ENCODE measurements at regions not wholly inside any gene's neighbourhood (a gene's known extent, or its start where the extent isn't known, plus 50 kb on each side); places are given as distances from the start of the nearest gene placed in this dataset.
"Not testable (repeated sequence)": the region's sequence is repeated elsewhere in the genome, so short reads cannot be mapped to it uniquely, and the experiment has no call there.

GRCh38 chr12:83386527-83387264 is 700.0 kb downstream of the TMTC2 start:
- DNase-seq (ENCODE audit: low read depth, low spot score), result no peak

DNA sequence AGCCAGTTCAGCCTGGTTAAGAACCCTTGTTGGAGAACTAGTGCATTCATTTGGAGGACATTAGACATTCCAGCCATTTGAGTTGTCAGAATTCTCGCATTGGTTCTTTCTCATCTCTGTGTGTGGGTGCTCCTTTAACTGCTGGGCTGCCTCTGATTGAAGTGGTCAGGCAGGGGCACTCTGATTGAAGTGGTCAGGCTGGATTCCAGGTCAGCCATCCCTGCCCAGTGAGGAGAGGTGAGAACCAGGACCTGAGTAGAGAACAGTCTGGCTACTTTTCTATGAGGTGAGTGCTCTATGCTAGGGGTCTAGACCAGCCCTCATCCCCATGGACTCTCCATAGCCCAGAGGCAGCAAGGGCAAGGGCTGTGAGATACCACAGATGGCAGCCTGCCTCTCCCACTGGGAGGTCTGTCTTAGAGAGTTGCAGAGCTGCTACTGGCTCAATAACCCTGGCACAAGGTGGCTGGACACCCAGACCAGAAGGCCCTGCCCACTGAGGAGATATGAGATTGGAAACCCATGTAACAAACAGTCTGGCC is 691.6 kb downstream of the TMTC2 start:
- no peak for DNase-seq (ENCODE audit: low read depth, low spot score)

DNA sequence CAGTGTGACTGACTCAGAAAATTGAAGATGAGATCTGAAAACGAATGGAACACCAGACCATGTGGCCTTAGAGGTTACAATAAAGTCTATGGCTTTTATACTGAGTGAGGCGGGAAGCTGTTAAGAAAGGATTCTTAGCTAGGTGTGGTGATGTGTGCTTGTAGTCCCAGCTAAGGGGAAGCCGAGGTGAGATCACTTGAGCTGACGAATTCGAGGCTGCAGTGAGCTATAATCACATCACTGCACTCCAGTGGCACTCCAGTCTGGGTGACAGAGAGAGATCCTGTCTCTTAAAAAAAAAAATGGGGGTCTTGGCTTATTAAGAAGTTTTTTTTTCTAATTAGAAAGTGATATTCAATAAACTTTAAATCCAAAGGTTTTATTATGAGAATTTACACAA is 678.6 kb downstream of the TMTC2 start:
- DNase-seq (ENCODE audit: low read depth, low spot score), result no peak

DNA sequence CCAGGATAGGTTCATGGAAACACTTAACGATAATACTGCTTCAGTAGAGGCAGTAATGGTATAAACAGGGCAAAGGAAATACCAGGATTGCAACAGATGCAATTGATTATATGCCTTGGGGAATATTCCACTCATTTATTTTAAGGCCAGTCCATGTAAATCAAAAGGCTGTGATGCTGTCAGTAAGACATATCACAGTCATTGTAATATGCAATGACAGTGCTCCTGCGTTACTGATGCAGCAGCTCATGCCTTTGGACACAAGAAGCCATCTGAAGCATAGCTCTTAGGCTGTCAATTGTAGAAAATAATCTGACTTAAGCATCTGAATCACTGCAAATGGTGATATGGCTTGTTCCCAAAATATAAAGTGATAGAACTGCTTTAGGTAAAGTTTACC is 674.8 kb downstream of the TMTC2 start:
- DNase-seq (ENCODE audit: low read depth, low spot score), result no peak

GRCh38 chr12:83361071-83361470 is 674.4 kb downstream of the TMTC2 start:
- DNase-seq (ENCODE audit: low read depth, low spot score), result no peak

- no peak for DNase-seq (ENCODE audit: low read depth, low spot score)
Observed at GRCh38 chr12:83349907-83350611, 663.4 kb downstream of the TMTC2 start.

DNA sequence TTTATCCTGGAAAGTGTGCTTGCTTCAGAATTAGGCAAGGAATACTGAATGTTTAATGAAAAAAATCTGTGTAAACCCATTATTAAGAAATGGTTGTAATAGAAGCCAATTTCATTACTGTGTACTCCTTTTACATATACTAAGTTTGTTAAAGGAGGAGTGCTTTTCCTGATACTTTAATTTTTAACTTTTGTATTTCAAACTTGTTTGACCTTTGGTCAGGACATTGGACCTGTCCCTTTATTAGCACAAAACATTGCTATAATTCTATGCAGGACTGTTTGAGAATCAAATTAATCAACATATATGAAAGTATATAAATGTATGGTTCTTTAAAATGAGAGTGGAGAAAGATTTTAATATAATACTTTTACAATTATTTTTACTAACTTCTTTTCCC is 659.6 kb downstream of the TMTC2 start:
- DNase-seq (ENCODE audit: low read depth, low spot score), result no peak

DNA sequence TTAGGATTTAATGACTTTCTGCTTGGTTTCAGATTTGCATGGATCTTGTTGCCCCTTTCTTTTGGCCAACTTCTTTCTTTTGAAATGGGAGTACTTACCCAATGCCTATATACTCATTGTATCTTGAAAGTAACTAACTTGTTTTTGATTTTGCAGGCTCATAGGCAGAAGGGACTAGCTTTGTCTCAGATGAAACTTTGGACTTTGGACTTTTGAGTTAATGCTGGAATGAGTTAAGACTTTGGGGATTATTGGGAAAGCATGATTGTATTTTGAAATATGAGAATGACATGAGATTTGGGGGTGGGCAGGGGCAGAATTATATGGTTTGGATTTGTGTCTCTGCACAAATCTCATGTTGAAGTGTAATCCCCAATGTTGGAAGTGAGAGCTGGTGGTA is 657.1 kb downstream of the TMTC2 start:
- no peak for DNase-seq (ENCODE audit: low read depth, low spot score)

DNA sequence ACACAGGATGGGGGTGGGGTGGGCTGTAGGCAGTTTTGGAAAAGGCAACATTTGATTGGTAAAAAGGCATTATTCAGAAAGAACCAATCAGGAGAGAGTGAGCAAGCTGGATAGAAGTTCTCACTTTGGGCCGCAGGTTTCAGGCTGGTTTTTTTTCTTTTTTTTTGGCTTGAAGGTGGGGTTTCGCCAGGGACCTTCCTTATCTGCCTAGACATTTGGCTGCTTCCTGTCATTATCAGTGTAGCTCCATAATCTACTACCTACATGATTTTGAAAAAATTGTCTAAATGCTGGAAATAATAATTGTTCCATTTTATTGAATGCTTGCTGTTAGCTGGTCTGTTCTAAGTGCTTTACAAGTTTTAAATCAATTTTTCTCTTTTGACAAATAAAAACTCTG is 649.0 kb downstream of the TMTC2 start:
- no peak for DNase-seq (ENCODE audit: low read depth, low spot score)

GRCh38 chr12:83326666-83327065 is 640.0 kb downstream of the TMTC2 start:
- no peak for DNase-seq (ENCODE audit: low read depth, low spot score)

- DNase-seq (ENCODE audit: low read depth, low spot score), result no peak
Observed at GRCh38 chr12:83323866-83324265, 637.2 kb downstream of the TMTC2 start.

DNA sequence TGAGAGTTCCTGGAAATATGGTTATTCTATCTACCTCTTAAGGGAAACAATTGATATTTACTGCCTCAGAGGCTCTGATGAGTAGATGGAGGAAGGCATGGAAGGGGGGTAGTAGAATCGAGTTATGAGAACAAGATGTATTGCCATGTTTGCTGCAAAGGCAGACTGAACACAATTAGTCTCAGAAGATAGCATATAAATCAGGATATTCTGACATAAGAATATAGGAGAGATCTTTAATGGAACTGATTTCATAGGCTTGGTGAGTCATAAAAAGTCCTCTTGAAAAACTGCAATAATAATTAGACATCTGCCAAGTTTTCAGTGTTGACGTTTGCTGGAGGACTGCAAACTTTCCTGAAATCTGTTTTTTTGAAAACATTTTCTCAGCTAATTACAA is 636.1 kb downstream of the TMTC2 start:
- DNase-seq (ENCODE audit: low read depth, low spot score), result no peak

GRCh38 chr12:83321971-83322370 is 635.3 kb downstream of the TMTC2 start:
- DNase-seq (ENCODE audit: low read depth, low spot score), result no peak

- no peak for DNase-seq (ENCODE audit: low read depth, low spot score)
Observed at GRCh38 chr12:83320350-83320749, 633.6 kb downstream of the TMTC2 start.

DNA sequence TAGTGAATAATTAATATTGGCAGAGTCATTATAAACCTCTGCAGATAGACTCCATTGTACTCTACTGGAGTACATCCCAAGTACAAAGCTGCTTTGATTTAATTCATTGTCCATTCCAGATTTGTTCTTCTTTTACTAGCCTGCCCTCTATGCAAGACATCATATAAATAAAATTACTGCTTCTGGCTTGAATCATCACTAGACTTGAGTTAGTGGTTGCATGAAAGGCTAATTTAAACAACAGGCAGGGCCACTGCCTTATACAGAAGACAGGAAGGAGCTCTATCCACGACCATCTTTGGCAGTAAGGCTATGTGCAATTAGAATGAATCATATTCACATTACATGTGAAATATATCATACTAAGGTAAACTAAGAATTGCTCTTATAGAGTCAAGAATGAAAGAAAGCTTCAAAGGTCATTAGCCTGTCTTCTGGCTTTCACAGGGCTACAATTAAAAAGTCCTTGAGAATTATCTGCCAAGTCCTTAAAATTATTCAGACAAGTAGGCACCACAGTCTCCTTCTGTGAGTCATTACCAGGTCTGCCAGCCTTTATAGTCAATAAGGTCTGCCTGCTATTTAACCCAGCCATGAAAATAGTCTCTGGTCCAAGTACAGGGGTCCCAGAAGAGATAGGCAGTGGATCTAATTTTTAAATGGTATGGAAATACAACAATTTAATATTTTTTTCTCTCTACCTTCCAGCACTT is 631.8 kb downstream of the TMTC2 start:
- no peak for DNase-seq (ENCODE audit: low read depth, low spot score)

GRCh38 chr12:83317595-83317994 is 630.9 kb downstream of the TMTC2 start:
- DNase-seq (ENCODE audit: low read depth, low spot score), result no peak

DNA sequence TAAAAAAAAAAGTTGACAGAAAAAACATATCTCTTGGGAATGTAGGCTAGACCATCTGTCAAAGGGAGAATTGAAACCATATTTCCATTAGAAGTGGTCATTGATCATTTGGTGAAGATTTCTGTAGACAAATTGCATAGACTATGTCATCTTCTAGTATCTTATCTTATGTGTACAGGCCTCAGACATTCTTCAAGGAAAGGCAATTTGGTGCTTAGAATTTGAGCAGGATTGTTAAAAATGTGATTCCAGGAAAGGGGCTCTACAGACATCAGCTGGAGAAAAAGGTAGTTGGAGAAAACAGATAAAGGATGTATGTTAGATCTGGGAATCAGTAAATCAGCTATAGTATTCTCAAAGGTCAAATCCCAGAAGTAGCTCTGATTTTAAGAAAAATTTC is 627.1 kb downstream of the TMTC2 start:
- no peak for DNase-seq (ENCODE audit: low read depth, low spot score)

- no peak for DNase-seq (ENCODE audit: low read depth, low spot score)
Observed at GRCh38 chr12:83313322-83313721, 626.6 kb downstream of the TMTC2 start.

DNA sequence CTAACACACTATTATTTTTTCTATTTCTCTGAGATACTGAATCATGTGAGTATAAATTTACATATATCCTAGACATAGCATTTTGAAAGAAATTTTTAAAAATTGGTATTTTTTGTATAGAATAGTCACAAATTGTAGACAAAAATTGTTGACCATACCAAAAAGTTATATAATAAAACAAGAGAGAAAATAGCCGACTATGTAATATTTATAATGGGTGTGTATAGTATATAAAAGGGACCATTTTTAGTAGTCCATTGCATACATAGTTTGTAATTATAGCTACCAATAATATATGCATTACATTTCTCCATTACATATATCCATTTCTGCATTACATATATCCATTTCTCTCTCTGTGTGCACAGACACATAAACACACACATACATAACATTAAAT is 590.2 kb downstream of the TMTC2 start:
- no peak for DNase-seq (ENCODE audit: low read depth, low spot score)

DNA sequence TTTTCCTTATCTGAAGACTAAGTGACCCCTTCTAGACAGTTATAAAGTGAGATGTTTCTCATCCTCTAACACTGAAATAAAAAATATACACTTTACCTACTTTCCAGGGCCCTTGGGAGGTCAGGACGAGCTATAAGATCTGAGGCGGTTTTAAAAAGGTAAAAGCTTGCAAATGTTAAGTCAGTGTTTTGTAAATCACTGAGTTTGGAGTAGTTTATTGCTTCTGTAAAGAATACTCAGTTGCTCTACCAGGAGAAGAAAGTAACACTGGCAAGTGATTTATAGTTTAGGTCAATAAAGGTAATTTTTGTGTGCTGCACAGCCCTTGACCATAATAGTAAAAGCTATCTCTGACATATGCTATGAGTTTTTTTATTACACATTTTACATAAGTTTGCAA is 584.5 kb downstream of the TMTC2 start:
- no peak for DNase-seq (ENCODE audit: low read depth, low spot score)

DNA sequence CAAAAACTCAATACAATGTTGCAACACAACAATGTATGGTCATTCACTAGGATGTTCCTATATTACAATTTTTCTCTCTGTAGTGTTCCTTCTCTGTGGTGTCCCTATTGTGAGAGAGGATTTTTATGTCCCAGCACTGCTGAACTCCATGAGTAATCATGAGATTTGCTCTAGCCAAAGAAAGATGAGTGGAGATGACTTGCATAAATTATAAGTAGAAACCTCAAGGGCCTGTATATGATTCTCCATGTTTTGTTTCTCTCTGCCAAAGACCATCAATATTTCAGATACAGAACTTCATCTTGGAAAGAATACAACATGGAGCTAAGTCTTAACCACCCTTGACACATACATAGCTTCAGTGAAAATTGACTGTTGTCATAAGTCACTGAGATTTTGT is 579.1 kb downstream of the TMTC2 start:
- DNase-seq (ENCODE audit: low read depth, low spot score), result no peak

- DNase-seq (ENCODE audit: low read depth, low spot score), result no peak
Observed at GRCh38 chr12:83261998-83262397, 575.3 kb downstream of the TMTC2 start.

GRCh38 chr12:83260126-83260525 is 573.4 kb downstream of the TMTC2 start:
- not testable (repeated sequence) for DNase-seq (ENCODE audit: low read depth, low spot score)

Data from ELF-1 (cell line).